Fibroblast of lung (primary cell): ENCODE measurements at regions not wholly inside any gene's neighbourhood (a gene's known extent, or its start where the extent isn't known, plus 50 kb on each side); places are given as distances from the start of the nearest gene placed in this dataset.

ENCODE experiments used
- CTCF ChIP-seq, 2 donors: IDR thresholded peaks in 1 of 2; conservative IDR thresholded peaks in 1 of 2; 1 replicate in 1 of 2; 2 replicates in 1 of 2; pipeline ENCODE4 v1.5.1; 2011 to 2012; ENCODE audit warnings: low read length in 2 of 2, control low read depth in 1 of 2, inconsistent platforms in 1 of 2, low read depth in 1 of 2, mild to moderate bottlenecking in 1 of 2
- EZH2 ChIP-seq: IDR thresholded peaks from 2 replicates; pipeline ENCODE4 v1.5.1; 2012; ENCODE audit warnings: low read length, control low read depth, mild to moderate bottlenecking; ENCODE audit errors: missing control alignments

GRCh38 chr4:152239216-152239615 lies 296.7 kb downstream of the FBXW7 start:
- no peak for TF ChIP-seq CTCF (conservative IDR thresholded peaks at IDR 0.05 in 1 of 2, IDR thresholded peaks at IDR 0.05 in 1 of 2; ENCODE audit: low read depth in 1 of 2, low read length in 2 of 2)
- TF ChIP-seq EZH2 = no peak
